Neural progenitor cell (in vitro differentiated cells): ENCODE measurements at regions not wholly inside any gene's neighbourhood (a gene's known extent, or its start where the extent isn't known, plus 50 kb on each side); places are given as distances from the start of the nearest gene placed in this dataset.

ENCODE experiments used
- DNase-seq: peaks from one replicate; pipeline ENCODE4 v3.0.0-alpha.2; 2016; ENCODE audit warnings: low spot score
- H2AFZ ChIP-seq: fragments of 200-600 bp; sonication (generic); replicated peaks from 2 replicates; pipeline ENCODE4 v1.6.1; 2016; ENCODE audit warnings: antibody characterized with exemption
- H3F3A ChIP-seq: fragments of 200-600 bp; sonication (generic); 2 replicates; pipeline ENCODE4 v1.6.1; 2016; ENCODE audit warnings: antibody characterized with exemption, low read depth
- H3K27ac ChIP-seq: fragments of 200-600 bp; sonication (generic); 2 replicates; pipeline ENCODE4 v1.5.1; 2016; ENCODE audit warnings: mild to moderate bottlenecking
- H3K27me3 ChIP-seq: fragments of 200-600 bp; sonication (generic); 2 replicates; pipeline ENCODE4 v1.6.1; 2016; ENCODE audit warnings: mild to moderate bottlenecking, moderate library complexity
- H3K36me3 ChIP-seq: fragments of 200-600 bp; sonication (generic); 2 replicates; pipeline ENCODE4 v1.5.1; 2016
- H3K4me1 ChIP-seq: fragments of 200-600 bp; sonication (generic); 2 replicates; pipeline ENCODE4 v1.6.1; 2016; ENCODE audit warnings: mixed run types
- H3K4me2 ChIP-seq: fragments of 200-600 bp; sonication (generic); 2 replicates; pipeline ENCODE4 v1.6.1; 2016
- H3K4me3 ChIP-seq: fragments of 200-600 bp; sonication (generic); 2 replicates; pipeline ENCODE4 v1.5.1; 2016
- H3K79me2 ChIP-seq: fragments of 200-600 bp; sonication (generic); 2 replicates; pipeline ENCODE4 v1.6.1; 2016; ENCODE audit warnings: low read depth
- H3K9ac ChIP-seq: fragments of 200-600 bp; sonication (generic); 2 replicates; pipeline ENCODE4 v1.6.1; 2016
- H3K9me3 ChIP-seq: fragments of 200-600 bp; sonication (generic); 2 replicates; pipeline ENCODE4 v1.5.1; 2016; ENCODE audit warnings: low read depth
- H4K20me1 ChIP-seq: fragments of 200-600 bp; sonication (generic); 2 replicates; pipeline ENCODE4 v1.6.1; 2016; ENCODE audit warnings: low read depth
- H3K27ac Mint-ChIP-seq: 3 replicates; pipeline ENCODE4 v1.8.0; 2021; ENCODE audit warnings: mixed read lengths
- H3K27me3 Mint-ChIP-seq: 2 replicates; pipeline ENCODE4 v1.8.0; 2022; ENCODE audit warnings: low read depth, mild to moderate bottlenecking, inconsistent platforms, moderate library complexity, mixed read lengths; ENCODE audit not compliant: insufficient read depth
- H3K36me3 Mint-ChIP-seq: 3 replicates; pipeline ENCODE4 v1.8.0; 2021; ENCODE audit warnings: mixed read lengths
- H3K4me1 Mint-ChIP-seq: 3 replicates; pipeline ENCODE4 v1.8.0; 2021; ENCODE audit warnings: mixed read lengths
- H3K4me3 Mint-ChIP-seq: 3 replicates; pipeline ENCODE4 v1.8.0; 2021; ENCODE audit warnings: mild to moderate bottlenecking, moderate library complexity, mixed read lengths
- H3K9me3 Mint-ChIP-seq: 3 replicates; pipeline ENCODE4 v1.8.0; 2020; ENCODE audit warnings: mixed read lengths
- EZH2 ChIP-seq: fragments of 200-600 bp; sonication (generic); IDR thresholded peaks from 2 replicates; pipeline ENCODE4 v1.6.1; 2017; ENCODE audit warnings: antibody characterized with exemption, mild to moderate bottlenecking, moderate library complexity
- EZH2phosphoT487 ChIP-seq: fragments of 200-600 bp; sonication (generic); IDR thresholded peaks from 2 replicates; pipeline ENCODE4 v1.6.1; 2017; ENCODE audit warnings: antibody characterized with exemption
- TF ChIP-seq, protein P1 (sequence below): fragments of 200-600 bp; sonication (generic); IDR thresholded peaks from 2 replicates; pipeline ENCODE4 v1.5.1; 2017; ENCODE audit warnings: antibody characterized with exemption, mild to moderate bottlenecking

DNA sequence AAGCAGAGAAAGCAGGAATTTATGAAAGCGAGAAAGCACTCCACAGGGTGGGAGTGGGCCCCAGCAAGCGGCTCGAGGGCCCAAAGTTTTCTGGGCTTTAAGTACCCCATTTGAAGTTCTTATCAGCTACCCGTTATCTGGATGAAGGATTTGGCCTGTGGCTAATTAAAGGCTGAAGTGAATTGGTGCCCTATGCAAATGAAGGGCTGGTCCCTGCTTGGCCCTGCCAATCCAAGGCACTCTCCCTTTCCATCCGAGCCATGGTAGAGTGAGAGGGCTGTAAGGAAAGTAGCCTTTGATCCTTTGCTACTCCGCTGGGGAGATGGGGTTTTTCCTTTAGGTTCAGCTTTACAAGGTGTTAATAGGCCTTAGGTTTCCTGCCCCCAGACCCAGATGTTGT is 469.3 kb upstream of the CFAP20DC start:
- no peak for DNase-seq
- H3K36me3 Mint-ChIP-seq = no peaks in the 10 kb centered on the region
- peaks cover 18% of the 10 kb centered on the region for H3K4me1 ChIP-seq

DNA sequence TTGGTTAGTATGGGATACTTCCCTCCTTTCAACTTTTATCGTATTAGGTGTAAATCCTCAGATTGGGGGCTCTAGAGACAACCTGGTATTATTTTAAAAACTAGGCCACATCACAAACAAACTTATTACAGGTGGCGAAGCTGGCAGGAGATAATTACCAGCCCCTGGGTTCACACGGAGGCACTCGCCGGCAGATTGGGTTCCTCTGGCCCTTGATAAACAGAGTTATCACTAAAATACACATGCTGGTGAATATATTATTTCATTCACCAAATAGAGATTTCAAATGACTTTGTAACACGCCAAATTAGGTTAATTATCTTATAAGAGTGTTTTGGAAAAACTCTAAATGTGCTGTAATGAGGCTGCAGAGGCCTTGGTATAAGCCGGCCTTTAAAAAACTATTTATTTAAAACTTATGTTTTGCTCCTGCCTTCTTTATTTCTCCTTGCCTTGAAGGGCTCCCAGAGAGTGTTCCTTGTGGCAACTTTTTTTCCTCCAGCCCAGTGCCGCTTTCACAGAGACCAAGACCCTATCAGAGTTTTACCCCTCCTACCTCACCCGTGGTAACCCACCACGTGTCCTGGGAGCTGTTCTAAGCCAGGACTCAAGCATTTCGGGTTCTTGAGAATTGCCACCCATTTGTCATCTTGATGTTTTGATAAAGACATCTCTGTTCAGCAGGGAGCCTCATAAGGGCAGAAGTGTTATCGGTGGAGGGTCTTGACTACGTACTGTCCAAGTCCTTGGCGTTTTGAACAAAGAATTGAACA is 468.6 kb upstream of the CFAP20DC start:
- no peaks in the 10 kb centered on the region for H3K79me2 ChIP-seq
- no peaks in the 10 kb centered on the region for H3K27me3 ChIP-seq
- no peak overlapping the region for H3K4me3 ChIP-seq
- peaks cover under 1% of the 10 kb centered on the region for H3K9me3 Mint-ChIP-seq
- peaks cover 6% of the 10 kb centered on the region for H3K27me3 Mint-ChIP-seq
- peak overlapping the region; percentile 18 for H2AFZ ChIP-seq
- no peaks in the 10 kb centered on the region for H3F3A ChIP-seq
- no peak for DNase-seq
- H3K9ac ChIP-seq = no peak overlapping the region
- no peak overlapping the region for H3K4me2 ChIP-seq
- H3K27ac Mint-ChIP-seq = no peak overlapping the region
- H3K4me1 ChIP-seq = peaks cover 23% of the 10 kb centered on the region
- peaks cover 32% of the 10 kb centered on the region for H3K4me1 Mint-ChIP-seq
- no peaks in the 10 kb centered on the region for H4K20me1 ChIP-seq
- no peaks in the 10 kb centered on the region for H3K36me3 ChIP-seq
- no peak overlapping the region for H3K27ac ChIP-seq
- H3K9me3 ChIP-seq = no peaks in the 10 kb centered on the region
- TF ChIP-seq EZH2phosphoT487 (no peak), EZH2 (no peak)
- TF ChIP-seq, protein P1, sequence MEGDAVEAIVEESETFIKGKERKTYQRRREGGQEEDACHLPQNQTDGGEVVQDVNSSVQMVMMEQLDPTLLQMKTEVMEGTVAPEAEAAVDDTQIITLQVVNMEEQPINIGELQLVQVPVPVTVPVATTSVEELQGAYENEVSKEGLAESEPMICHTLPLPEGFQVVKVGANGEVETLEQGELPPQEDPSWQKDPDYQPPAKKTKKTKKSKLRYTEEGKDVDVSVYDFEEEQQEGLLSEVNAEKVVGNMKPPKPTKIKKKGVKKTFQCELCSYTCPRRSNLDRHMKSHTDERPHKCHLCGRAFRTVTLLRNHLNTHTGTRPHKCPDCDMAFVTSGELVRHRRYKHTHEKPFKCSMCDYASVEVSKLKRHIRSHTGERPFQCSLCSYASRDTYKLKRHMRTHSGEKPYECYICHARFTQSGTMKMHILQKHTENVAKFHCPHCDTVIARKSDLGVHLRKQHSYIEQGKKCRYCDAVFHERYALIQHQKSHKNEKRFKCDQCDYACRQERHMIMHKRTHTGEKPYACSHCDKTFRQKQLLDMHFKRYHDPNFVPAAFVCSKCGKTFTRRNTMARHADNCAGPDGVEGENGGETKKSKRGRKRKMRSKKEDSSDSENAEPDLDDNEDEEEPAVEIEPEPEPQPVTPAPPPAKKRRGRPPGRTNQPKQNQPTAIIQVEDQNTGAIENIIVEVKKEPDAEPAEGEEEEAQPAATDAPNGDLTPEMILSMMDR = no peak
- H3K4me3 Mint-ChIP-seq = no peak overlapping the region
- no peaks in the 10 kb centered on the region for H3K36me3 Mint-ChIP-seq

More for the DNA sequence above, 469.3 kb upstream of the CFAP20DC start:
- Histone ChIP-seq H4K20me1 (no peaks in the 10 kb centered on the region), H3K27ac (no peak overlapping the region), H2AFZ (no peak overlapping the region), H3K9ac (no peak overlapping the region), H3K9me3 (no peaks in the 10 kb centered on the region), H3K4me2 (no peak overlapping the region), H3K27me3 (no peaks in the 10 kb centered on the region), H3K79me2 (no peaks in the 10 kb centered on the region), H3K36me3 (no peaks in the 10 kb centered on the region), H3F3A (no peaks in the 10 kb centered on the region), H3K4me3 (no peak overlapping the region)
- Mint-ChIP-seq H3K27me3 (peaks cover 6% of the 10 kb centered on the region), H3K4me1 (peaks cover 30% of the 10 kb centered on the region), H3K9me3 (peaks cover 2% of the 10 kb centered on the region), H3K4me3 (no peak overlapping the region), H3K27ac (no peak overlapping the region)
- TF ChIP-seq EZH2phosphoT487 = no peak

GRCh38 chr3:59517388-59517787 is 467.6 kb upstream of the CFAP20DC start:
- H3K79me2 ChIP-seq = no peaks in the 10 kb centered on the region
- H3K27ac ChIP-seq = no peak overlapping the region
- H3K9me3 Mint-ChIP-seq = no peaks in the 10 kb centered on the region
- no peaks in the 10 kb centered on the region for H3K36me3 ChIP-seq
- H3F3A ChIP-seq = no peaks in the 10 kb centered on the region
- H3K27ac Mint-ChIP-seq = peak overlapping the region; percentile 2
- no peaks in the 10 kb centered on the region for H3K36me3 Mint-ChIP-seq
- H3K4me2 ChIP-seq = no peak overlapping the region
- no peak for DNase-seq
- TF ChIP-seq EZH2 = no peak
- no peak for TF ChIP-seq EZH2phosphoT487
- TF ChIP-seq, protein P1 = no peak
- H3K4me3 Mint-ChIP-seq = no peak overlapping the region
- no peak overlapping the region for H3K4me3 ChIP-seq
- no peak overlapping the region for H2AFZ ChIP-seq
- H3K9me3 ChIP-seq = no peaks in the 10 kb centered on the region
- peaks cover 35% of the 10 kb centered on the region for H3K4me1 Mint-ChIP-seq
- no peaks in the 10 kb centered on the region for H4K20me1 ChIP-seq
- H3K9ac ChIP-seq = no peak overlapping the region
- peaks cover 6% of the 10 kb centered on the region for H3K27me3 Mint-ChIP-seq
- no peaks in the 10 kb centered on the region for H3K27me3 ChIP-seq
- H3K4me1 ChIP-seq = peaks cover 24% of the 10 kb centered on the region

GRCh38 chr3:59515966-59516365 is 466.1 kb upstream of the CFAP20DC start:
- Histone ChIP-seq H3K4me3 (no peak overlapping the region), H3F3A (no peaks in the 10 kb centered on the region), H3K36me3 (no peaks in the 10 kb centered on the region), H3K9ac (no peak overlapping the region), H2AFZ (peak overlapping the region; percentile 59), H3K4me2 (no peak overlapping the region), H3K27ac (no peak overlapping the region), H4K20me1 (no peaks in the 10 kb centered on the region), H3K79me2 (no peaks in the 10 kb centered on the region), H3K27me3 (no peaks in the 10 kb centered on the region), H3K9me3 (no peaks in the 10 kb centered on the region), H3K4me1 (peaks cover 24% of the 10 kb centered on the region)
- H3K27ac Mint-ChIP-seq = no peak overlapping the region
- no peak for DNase-seq
- no peaks in the 10 kb centered on the region for H3K9me3 Mint-ChIP-seq
- H3K4me3 Mint-ChIP-seq = no peak overlapping the region
- TF ChIP-seq, protein P1 = no peak
- TF ChIP-seq EZH2 = no peak
- TF ChIP-seq EZH2phosphoT487 = no peak
- H3K4me1 Mint-ChIP-seq = peaks cover 35% of the 10 kb centered on the region
- H3K36me3 Mint-ChIP-seq = no peaks in the 10 kb centered on the region
- H3K27me3 Mint-ChIP-seq = peaks cover 6% of the 10 kb centered on the region
